ENCODE measurements at regions not wholly inside any gene's neighbourhood (a gene's known extent, or its start where the extent isn't known, plus 50 kb on each side); places are given as distances from the start of the nearest gene placed in this dataset.

DNA sequence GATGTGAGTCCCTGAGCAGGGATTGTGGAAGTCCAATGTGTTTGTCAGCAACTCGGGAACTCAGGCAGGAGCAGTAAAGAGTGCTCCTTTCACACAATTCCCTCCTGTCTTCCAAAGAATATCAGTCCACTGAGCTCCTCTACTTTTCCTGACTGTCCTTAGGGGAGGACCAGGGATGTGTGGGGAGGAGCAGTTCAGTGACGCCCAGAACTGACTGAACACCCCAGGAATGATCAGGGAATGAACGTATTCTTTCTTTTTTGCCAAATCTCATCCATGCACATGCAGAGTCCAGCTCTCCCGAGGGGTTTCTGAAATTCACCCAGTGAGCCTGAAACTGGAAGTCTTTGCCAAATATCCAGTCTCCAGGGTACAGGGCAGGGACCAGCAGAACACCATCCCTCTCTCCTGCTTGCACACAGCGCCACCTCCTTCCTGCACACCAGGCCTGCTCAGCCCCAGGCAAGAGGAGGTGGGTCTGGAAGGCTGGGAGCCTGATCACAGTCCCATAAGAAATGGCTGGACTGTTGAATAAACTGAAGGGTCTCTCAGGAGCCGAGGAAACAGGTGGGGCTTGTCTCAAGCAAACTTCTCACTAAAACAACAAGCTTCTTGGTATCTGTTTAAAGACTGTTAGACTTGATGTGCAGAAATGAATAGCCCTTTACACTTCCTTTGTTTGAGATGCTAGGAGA lies 294.7 kb downstream of the C7orf25 start:
- no peak for DNase-seq

- DNase-seq: no peak
Measured at GRCh38 chr7:42614636-42615035, 297.2 kb downstream of the C7orf25 start.

- DNase-seq: no peak
Measured at GRCh38 chr7:42611961-42612360, 299.9 kb downstream of the C7orf25 start.

DNA sequence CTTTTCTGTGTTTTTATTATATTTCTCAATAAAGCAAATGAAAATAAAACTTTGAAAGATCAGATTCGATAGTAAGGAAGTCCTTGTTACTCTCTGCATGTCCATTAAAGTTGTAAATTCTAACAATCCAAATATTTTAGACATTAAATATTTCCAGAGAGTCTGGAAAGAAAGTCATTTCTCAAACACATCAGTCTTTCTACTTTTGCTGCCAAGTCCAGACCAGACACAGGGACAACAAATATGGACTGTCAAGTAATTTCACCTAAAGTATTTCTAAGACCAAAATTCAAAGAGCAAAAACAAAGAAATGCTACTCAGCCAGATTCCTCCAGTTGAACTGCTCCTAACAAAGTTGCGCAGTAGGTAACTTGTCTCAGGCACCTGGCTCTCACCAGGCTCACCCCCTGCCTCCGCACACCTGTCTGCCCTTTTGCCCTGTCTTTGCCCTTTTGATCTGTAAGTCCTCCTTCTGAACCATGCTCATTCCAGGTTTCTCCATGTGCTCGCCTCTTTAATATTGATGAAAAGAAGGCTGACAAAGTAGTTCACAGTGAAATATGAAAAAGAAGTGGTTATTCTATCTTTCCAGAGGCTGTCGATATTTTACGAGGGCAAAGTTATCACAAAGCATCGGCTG lies 300.5 kb downstream of the C7orf25 start:
- DNase-seq: no peak

GRCh38 chr7:42606193-42606905 lies 305.5 kb downstream of the C7orf25 start:
- no peak for DNase-seq

GRCh38 chr7:42605406-42606192 lies 306.3 kb downstream of the C7orf25 start:
- DNase-seq: no peak

DNA sequence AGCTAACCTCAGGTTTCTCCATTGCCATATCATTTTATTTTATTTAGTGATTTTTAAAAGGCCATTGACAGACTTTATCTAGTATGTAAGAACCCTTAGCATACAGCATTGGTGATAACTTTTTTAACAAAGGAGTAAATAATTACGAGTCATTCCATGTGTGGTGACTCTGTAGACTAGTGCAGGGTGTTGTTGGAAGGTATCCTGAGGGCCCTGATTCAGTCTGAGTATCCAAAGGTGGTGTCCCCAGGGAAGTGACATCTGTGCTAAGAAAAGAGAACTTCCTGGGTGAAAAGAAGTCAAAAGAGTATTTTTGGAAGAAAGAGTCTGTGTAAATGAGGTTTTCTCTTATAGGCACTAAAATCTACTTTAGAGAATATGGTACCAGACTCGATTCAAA lies 308.4 kb downstream of the C7orf25 start:
- DNase-seq: no peak

- no peak for DNase-seq
Measured at GRCh38 chr7:42597300-42597699, 314.6 kb downstream of the C7orf25 start.

GRCh38 chr7:42596737-42597136 lies 315.1 kb downstream of the C7orf25 start:
- DNase-seq: no peak

- DNase-seq: no peak
Measured at GRCh38 chr7:42593860-42594259, 318.0 kb downstream of the C7orf25 start.

DNA sequence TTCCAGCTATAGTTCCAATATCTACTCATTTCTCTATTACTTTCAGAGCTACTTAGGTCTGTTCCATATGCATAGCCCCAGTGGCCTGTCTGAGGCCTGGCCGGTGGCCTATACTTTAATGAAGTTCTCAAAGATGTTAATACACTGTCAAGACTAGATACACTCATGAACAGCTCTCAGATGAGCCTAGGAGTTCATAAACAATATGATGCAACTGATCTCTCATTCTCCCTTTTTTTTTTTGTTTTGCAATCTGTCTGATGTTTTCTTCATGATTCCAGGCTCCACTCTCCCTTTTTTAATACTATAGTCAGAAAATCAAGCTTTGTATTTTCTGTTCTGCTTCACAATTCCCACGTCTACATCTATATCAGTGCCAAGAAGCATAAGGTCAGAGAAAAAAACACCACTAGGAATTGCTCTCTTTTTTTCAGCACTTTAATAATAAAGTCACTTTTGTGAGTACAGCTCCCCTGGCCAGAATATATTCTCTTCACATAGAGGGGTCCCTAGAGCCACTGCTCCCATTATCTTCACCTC lies 321.0 kb downstream of the C7orf25 start:
- DNase-seq: no peak

- no peak for DNase-seq
Measured at GRCh38 chr7:42588876-42589275, 323.0 kb downstream of the C7orf25 start.

DNA sequence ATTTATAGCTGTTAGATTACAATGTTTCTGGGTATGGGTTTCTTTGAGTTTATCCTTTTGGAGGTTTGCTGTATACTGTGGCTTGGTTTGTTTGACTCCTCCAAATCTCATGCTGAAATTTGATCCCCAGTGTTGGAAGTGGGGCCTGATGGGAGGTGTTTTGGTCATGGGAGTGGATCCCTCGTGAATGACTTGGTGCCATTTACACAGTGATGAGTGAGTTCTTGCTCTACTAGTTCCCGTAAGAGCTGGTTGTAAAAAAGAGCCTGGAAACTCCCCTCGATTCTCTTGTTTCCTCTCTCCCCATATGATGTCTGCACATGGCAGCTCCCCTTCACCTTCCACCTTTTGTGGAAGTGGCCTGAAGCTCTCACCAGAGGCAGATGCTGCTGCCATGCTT lies 324.1 kb downstream of the C7orf25 start:
- no peak for DNase-seq

- no peak for DNase-seq
Measured at GRCh38 chr7:42580061-42580460, 331.8 kb downstream of the C7orf25 start.

GRCh38 chr7:42575171-42575570 lies 336.7 kb downstream of the C7orf25 start:
- no peak for DNase-seq

DNA sequence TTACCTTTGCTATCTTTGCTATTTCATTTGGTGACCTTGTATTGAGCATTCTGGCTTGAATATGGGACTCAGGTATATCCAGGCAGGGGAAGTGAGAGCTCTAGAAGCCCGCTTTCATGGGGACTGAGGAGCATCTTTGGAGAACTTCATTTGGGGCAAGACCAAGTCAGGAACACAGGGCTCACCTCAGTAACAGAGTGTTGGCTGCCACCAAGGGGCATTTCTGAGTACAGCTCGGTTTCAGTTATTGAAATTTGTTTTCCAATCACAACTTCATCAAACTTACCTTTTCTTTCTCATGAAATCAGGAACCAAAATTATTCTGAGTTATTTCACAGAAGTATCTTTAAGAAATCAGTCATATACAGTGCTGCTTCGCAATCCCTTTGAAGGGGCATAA lies 337.2 kb downstream of the C7orf25 start:
- no peak for DNase-seq

DNA sequence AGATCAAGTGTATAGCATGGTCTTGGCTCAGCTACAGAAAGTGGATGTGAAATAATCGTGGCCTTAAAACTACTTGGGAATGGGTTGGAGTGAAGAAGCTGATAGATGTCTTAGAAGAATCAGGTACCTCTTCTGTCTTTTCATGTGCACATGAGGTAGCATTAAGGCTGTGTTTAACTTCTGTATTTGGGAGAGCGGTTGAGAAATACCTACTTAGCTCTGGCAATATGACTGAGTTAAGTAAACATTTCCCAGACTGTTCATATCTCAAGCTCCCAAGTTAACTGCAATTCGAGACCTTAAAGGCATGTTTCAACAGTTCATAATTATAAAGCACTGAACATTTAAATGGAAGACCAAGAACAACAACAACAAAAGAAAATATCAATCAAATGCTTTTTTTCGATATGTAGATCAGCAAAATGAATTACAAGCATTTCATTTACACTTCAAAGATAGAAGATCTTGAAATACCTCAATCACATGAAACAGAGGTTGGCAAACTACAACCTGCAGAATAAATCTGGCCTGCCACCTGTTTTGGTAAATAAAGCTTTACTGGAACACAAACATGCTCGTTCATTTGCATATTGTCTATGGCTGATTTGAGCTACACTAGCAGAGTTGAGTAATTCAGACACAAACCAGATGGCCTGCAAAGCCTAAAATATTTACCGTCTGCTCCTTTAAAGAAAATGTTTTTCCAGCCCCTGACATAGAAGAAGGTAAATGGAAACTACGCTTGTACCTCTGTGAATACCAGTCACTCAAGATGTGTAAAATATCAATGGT lies 337.1 kb upstream of the GLI3 start:
- DNase-seq: no peak

GRCh38 chr7:42572561-42572960 lies 335.6 kb upstream of the GLI3 start:
- no peak for DNase-seq

GRCh38 chr7:42572056-42572455 lies 335.0 kb upstream of the GLI3 start:
- no peak for DNase-seq

DNA sequence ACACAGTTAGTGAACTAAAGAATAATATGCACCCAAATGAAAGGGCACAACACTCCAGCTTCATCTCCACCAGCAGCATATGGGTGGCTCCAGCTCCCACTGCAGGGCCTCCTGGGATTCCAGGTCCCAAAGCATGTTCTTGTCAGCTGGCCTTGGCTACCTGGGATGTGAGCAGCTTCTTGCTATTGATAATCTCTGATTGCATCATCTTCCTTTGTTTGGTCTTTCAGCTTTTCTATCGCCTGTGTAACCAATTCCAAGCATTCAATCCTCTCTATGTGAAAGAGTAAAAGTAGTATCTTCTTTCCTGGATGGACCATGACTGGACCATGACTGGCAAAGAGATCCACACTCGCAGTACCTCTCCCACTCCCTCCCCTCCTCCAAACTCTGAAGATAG lies 333.9 kb upstream of the GLI3 start:
- DNase-seq: no peak

DNA sequence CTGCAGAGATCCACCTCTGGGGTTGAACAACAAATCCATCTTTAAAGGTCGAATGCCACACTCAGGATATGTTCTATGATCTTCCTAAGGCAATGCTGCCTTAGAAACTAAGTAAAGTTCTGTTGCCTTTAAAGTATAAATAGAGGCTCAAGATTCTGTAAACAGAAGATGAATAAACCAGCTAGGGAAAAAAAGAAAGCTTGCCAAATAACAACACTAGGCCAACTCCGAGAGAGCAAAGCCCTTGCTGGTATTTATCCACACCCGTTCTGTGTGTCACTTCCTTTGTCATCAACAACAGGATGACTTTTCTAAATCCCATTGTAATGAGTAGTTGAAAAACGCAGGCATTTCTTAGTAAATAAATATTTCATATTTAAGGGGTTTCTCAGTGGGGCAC lies 330.0 kb upstream of the GLI3 start:
- no peak for DNase-seq

DNA sequence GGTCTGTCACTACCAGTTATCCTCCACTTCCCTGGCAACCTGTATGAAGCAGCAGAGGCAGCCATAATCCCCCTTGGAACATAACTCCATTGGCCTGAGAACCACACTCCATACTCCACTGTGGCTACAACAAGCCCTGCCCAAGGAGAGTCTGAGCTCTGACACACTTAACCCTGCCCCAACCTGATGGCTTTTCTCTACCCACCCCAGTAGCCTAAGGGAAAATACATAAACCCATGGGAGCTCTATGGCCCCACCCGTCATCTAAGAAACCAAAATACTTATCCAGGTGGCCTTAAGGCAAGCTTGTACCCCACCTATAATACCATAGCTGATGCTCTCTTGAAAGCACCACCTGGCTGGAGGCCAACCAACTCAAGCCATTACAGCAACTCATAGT lies 324.8 kb upstream of the GLI3 start:
- DNase-seq: no peak
